Stomach (tissue), 4 donors: ENCODE measurements at regions not wholly inside any gene's neighbourhood (a gene's known extent, or its start where the extent isn't known, plus 50 kb on each side); places are given as distances from the start of the nearest gene placed in this dataset.

Experiments
- CTCF ChIP-seq, 7 experiments: fragments of 450-650 bp in 4 of 7; fragments of 200-600 bp in 3 of 7; sonication (generic) in 3 of 7; IDR thresholded peaks; one replicate each; pipeline ENCODE4 v1.5.1; 2016 to 2019; ENCODE audit warnings: antibody characterized with exemption in 7 of 7, control low read depth in 2 of 7, mild to moderate bottlenecking in 1 of 7
- EP300 ChIP-seq: sonication (generic); formaldehyde crosslinking; IDR thresholded peaks from one replicate; pipeline ENCODE4 v1.6.1; 2017; ENCODE audit warnings: antibody characterized with exemption
- POLR2AphosphoS5 ChIP-seq, 3 donors: sonication (generic); formaldehyde crosslinking; IDR thresholded peaks; one replicate each; pipeline ENCODE4 v1.6.1; 2016; ENCODE audit warnings: antibody characterized with exemption in 3 of 3

- TF ChIP-seq EP300 (no peak), CTCF (IDR thresholded peaks at IDR 0.05) (no peak), POLR2AphosphoS5 (IDR thresholded peaks at IDR 0.05) (no peak)
Measured at GRCh38 chr13:76693086-76693485, 193.1 kb downstream of the KCTD12 start.
